IMR-90 (cell line): ENCODE measurements at regions not wholly inside any gene's neighbourhood (a gene's known extent, or its start where the extent isn't known, plus 50 kb on each side); places are given as distances from the start of the nearest gene placed in this dataset.

Source experiments
- ATAC-seq: fragments of 200-7000 bp; cut with Tn5 transposase; 2 replicates; pipeline ENCODE4 v1.9.1; 2020; ENCODE audit warnings: low read depth, mild to moderate bottlenecking, moderate library complexity
- BruUV-seq: library from RNA; stranded (reverse); fragments of 400-500 nt; replicated peaks from 2 replicates; lab custom pipeline; 2021; lab: Mats Ljungman, UMichigan
- CTCF ChIA-PET: fragments of 300-600 bp; formaldehyde crosslinking; extraction: SDS; loops from one replicate; lab custom pipeline; 2021; ENCODE audit warnings: antibody characterized with exemption; lab: Yijun Ruan, JAX
- POLR2A ChIA-PET: fragments of 300-600 bp; sonication (Branson Sonifier 250); formaldehyde crosslinking; loops from one replicate; lab custom pipeline; 2022; ENCODE audit warnings: antibody characterized with exemption; ENCODE audit not compliant: unreplicated experiment; lab: Charles Lee
- DNase-seq: peaks from one replicate; pipeline ENCODE4 v3.0.0; 2013
- H2AFZ ChIP-seq: replicated peaks from 2 replicates; pipeline ENCODE3; 2013; ENCODE audit warnings: low read length, mild to moderate bottlenecking; ENCODE audit not compliant: poor library complexity
- H2AK5ac ChIP-seq: 2 replicates; pipeline ENCODE4 v1.6.1; 2013; ENCODE audit warnings: low read depth, low read length, inconsistent platforms
- H2AK9ac ChIP-seq: replicated peaks from 2 replicates; pipeline ENCODE3; 2013; ENCODE audit warnings: mild to moderate bottlenecking, low read depth, low read length, moderate library complexity; ENCODE audit not compliant: poor library complexity
- H2BK120ac ChIP-seq: 2 replicates; pipeline ENCODE4 v1.6.1; 2013; ENCODE audit warnings: low read depth, low read length, inconsistent platforms
- H2BK15ac ChIP-seq: 3 replicates; pipeline ENCODE4 v1.6.1; 2013; ENCODE audit warnings: low read depth, low read length, inconsistent platforms
- H2BK20ac ChIP-seq: 2 replicates; pipeline ENCODE4 v1.6.1; 2013; ENCODE audit warnings: low read depth, mild to moderate bottlenecking, inconsistent platforms, low read length, moderate library complexity
- H2BK5ac ChIP-seq: 2 replicates; pipeline ENCODE4 v1.6.1; 2013; ENCODE audit warnings: mild to moderate bottlenecking, low read depth, low read length, inconsistent platforms; ENCODE audit not compliant: poor library complexity, severe bottlenecking
- H3K14ac ChIP-seq: replicated peaks from 2 replicates; pipeline ENCODE4 v1.6.1; 2013; ENCODE audit warnings: low read depth, low read length, inconsistent platforms
- H3K18ac ChIP-seq: 2 replicates; pipeline ENCODE4 v1.6.1; 2013; ENCODE audit warnings: low read depth, low read length, control low read depth
- H3K23ac ChIP-seq: 2 replicates; pipeline ENCODE4 v1.6.1; 2013; ENCODE audit warnings: low read depth, low read length, inconsistent platforms
- H3K27ac ChIP-seq: 2 replicates; pipeline ENCODE4 v1.5.1; 2013; ENCODE audit warnings: mild to moderate bottlenecking, control low read depth, low read length; ENCODE audit not compliant: insufficient read depth
- H3K27me3 ChIP-seq: 2 replicates; pipeline ENCODE4 v1.6.1; 2013; ENCODE audit warnings: low read length; ENCODE audit not compliant: control insufficient read depth, insufficient read depth
- H3K36me3 ChIP-seq: 2 replicates; pipeline ENCODE4 v1.6.1; 2013; ENCODE audit warnings: low read length, mixed read lengths; ENCODE audit not compliant: control insufficient read depth, insufficient read depth
- H3K4ac ChIP-seq: 2 replicates; pipeline ENCODE4 v1.6.1; 2013; ENCODE audit warnings: low read depth, low read length, inconsistent platforms
- H3K4me1 ChIP-seq: 2 replicates; pipeline ENCODE4 v1.6.1; 2013; ENCODE audit warnings: low read length, mixed read lengths; ENCODE audit not compliant: control insufficient read depth, insufficient read depth
- H3K4me2 ChIP-seq: 2 replicates; pipeline ENCODE4 v1.6.1; 2013; ENCODE audit warnings: low read depth, mild to moderate bottlenecking, control low read depth, low read length, moderate library complexity
- H3K4me3 ChIP-seq: 2 replicates; pipeline ENCODE4 v1.5.1; 2013; ENCODE audit warnings: low read depth, mild to moderate bottlenecking, control low read depth, low read length, moderate library complexity; ENCODE audit not compliant: insufficient read depth
- H3K56ac ChIP-seq: 2 replicates; pipeline ENCODE4 v1.6.1; 2013; ENCODE audit warnings: low read length, inconsistent platforms; ENCODE audit not compliant: insufficient read depth; ENCODE audit errors: extremely low read depth
- H3K79me1 ChIP-seq, 2 experiments: 2 replicates each; pipeline ENCODE4 v1.6.1; 2013; ENCODE audit warnings: low read length in 2 of 2, inconsistent platforms in 1 of 2, low read depth in 1 of 2
- H3K9ac ChIP-seq: 2 replicates; pipeline ENCODE4 v1.6.1; 2013; ENCODE audit warnings: low read depth, low read length, control low read depth
- H3K9me1 ChIP-seq: 2 replicates; pipeline ENCODE4 v1.6.1; 2013; ENCODE audit warnings: low read length, inconsistent platforms; ENCODE audit not compliant: insufficient read depth
- H3K9me3 ChIP-seq: 2 replicates; pipeline ENCODE4 v1.6.1; 2013; ENCODE audit warnings: low read length; ENCODE audit not compliant: control insufficient read depth, insufficient read depth
- H4K20me1 ChIP-seq: 2 replicates; pipeline ENCODE4 v1.6.1; 2013; ENCODE audit warnings: low read length, inconsistent platforms; ENCODE audit not compliant: insufficient read depth
- H4K5ac ChIP-seq: 2 replicates; pipeline ENCODE4 v1.6.1; 2013; ENCODE audit warnings: mild to moderate bottlenecking, low read depth, low read length, control low read depth
- H4K8ac ChIP-seq, 2 experiments: 2 replicates each; pipeline ENCODE4 v1.6.1; 2013; ENCODE audit warnings: low read depth in 2 of 2, low read length in 2 of 2, control low read depth in 1 of 2, inconsistent platforms in 1 of 2
- H4K91ac ChIP-seq: 2 replicates; pipeline ENCODE4 v1.6.1; 2013; ENCODE audit warnings: low read depth, low read length, inconsistent platforms; ENCODE audit not compliant: insufficient read depth
- BHLHE40 ChIP-seq: fragments of 150-350 bp; IDR thresholded peaks from 2 replicates; pipeline ENCODE4 v1.6.1; 2016; ENCODE audit warnings: mild to moderate bottlenecking, low read depth, low read length
- CEBPB ChIP-seq: IDR thresholded peaks from 2 replicates; pipeline ENCODE4 v1.6.1; 2012; ENCODE audit warnings: low read depth, low read length, improper control_type of control experiment
- CHD1 ChIP-seq: IDR thresholded peaks from 2 replicates; pipeline ENCODE4 v1.6.1; 2012; ENCODE audit warnings: low read depth, low read length, improper control_type of control experiment
- CTCF ChIP-seq: conservative IDR thresholded peaks from 2 replicates; pipeline ENCODE4 v1.5.1; 2012; ENCODE audit warnings: mild to moderate bottlenecking, low read depth, low read length, improper control_type of control experiment
- ELK1 ChIP-seq: fragments of 150-350 bp; IDR thresholded peaks from 2 replicates; pipeline ENCODE4 v1.6.1; 2016; ENCODE audit warnings: low read depth, mild to moderate bottlenecking, low read length, moderate library complexity, borderline replicate concordance
- MAFK ChIP-seq: IDR thresholded peaks from 2 replicates; pipeline ENCODE4 v1.6.1; 2012; ENCODE audit warnings: low read depth, low read length, improper control_type of control experiment
- MAZ ChIP-seq: IDR thresholded peaks from 2 replicates; pipeline ENCODE4 v1.6.1; 2012; ENCODE audit warnings: low read depth, mild to moderate bottlenecking, low read length, improper control_type of control experiment, moderate library complexity, borderline replicate concordance
- MXI1 ChIP-seq: IDR thresholded peaks from 2 replicates; pipeline ENCODE4 v1.6.1; 2012; ENCODE audit warnings: low read depth, mild to moderate bottlenecking, low read length, moderate library complexity, borderline replicate concordance
- NFE2L2 ChIP-seq: fragments of 150-350 bp; IDR thresholded peaks from 2 replicates; pipeline ENCODE4 v1.6.1; 2016; ENCODE audit warnings: low read depth, mild to moderate bottlenecking, low read length
- POLR2A ChIP-seq: IDR thresholded peaks from 2 replicates; pipeline ENCODE4 v1.6.1; 2012; ENCODE audit warnings: mild to moderate bottlenecking, low read depth, low read length
- RCOR1 ChIP-seq: IDR thresholded peaks from 2 replicates; pipeline ENCODE4 v1.6.1; 2012; ENCODE audit warnings: mild to moderate bottlenecking, low read length, improper control_type of control experiment; ENCODE audit not compliant: insufficient replicate concordance
- RFX5 ChIP-seq: IDR thresholded peaks from 2 replicates; pipeline ENCODE4 v1.8.0; 2012; ENCODE audit warnings: low read depth, mild to moderate bottlenecking, low read length, moderate library complexity
- SMC3 ChIP-seq: fragments of 150-350 bp; IDR thresholded peaks from 2 replicates; pipeline ENCODE4 v1.6.1; 2016; ENCODE audit warnings: low read depth, mild to moderate bottlenecking, antibody characterized with exemption, low read length, moderate library complexity
- WGBS, 2 experiments: methylation state at CpG; one replicate each; pipeline versions ENCODE4 v1.1.5 to v1.1.7; 2013; ENCODE audit warnings: missing lambda C conversion rate in 2 of 2; ENCODE audit not compliant: insufficient read length in 1 of 2; ENCODE audit errors: extremely low coverage in 2 of 2; 5-methylcytosine and 5-hydroxymethylcytosine counted together
- dilution Hi-C: fragments of 300-500 bp; cut with HindIII; formaldehyde crosslinking; loops from one replicate; pipeline ENCODE4 v1.14.3; 2018; ENCODE audit warnings: low sequenced_read_pairs; ENCODE audit not compliant: unreplicated experiment
- in situ Hi-C: fragments of 300-500 bp; cut with MboI; formaldehyde crosslinking; loops from 3 replicates; pipeline ENCODE4 v1.14.3; 2019; ENCODE audit warnings: low sequenced_read_pairs, inconsistent platforms, mixed read lengths
- intact Hi-C: fragments of 100-400 bp; cut with micrococcal nuclease; formaldehyde crosslinking; loops from 2 replicates; pipeline ENCODE4 v1.10.0; 2022

GRCh38 chr1:70866542-70867264, 180.9 kb downstream of the PTGER3 start:
- Histone ChIP-seq H3K9me1 (no peaks in the 10 kb centered on the region), H3K79me1 (no peaks in the 10 kb centered on the region), H3K9me3 (peaks cover 13% of the 10 kb centered on the region), H4K8ac (no peak overlapping the region), H2AK9ac (no peak overlapping the region), H3K4me3 (no peak overlapping the region), H3K4me2 (no peak overlapping the region), H2AFZ (no peak overlapping the region), H4K20me1 (no peaks in the 10 kb centered on the region), H3K27ac (no peak overlapping the region), H3K4ac (no peak overlapping the region), H3K4me1 (no peaks in the 10 kb centered on the region), H3K9ac (no peak overlapping the region), H3K27me3 (no peaks in the 10 kb centered on the region), H2AK5ac (no peak overlapping the region), H3K18ac (no peak overlapping the region), H3K36me3 (no peaks in the 10 kb centered on the region), H2BK120ac (no peak overlapping the region), H2BK5ac (no peak overlapping the region), H3K56ac (no peak overlapping the region), H3K14ac (no peak overlapping the region), H4K91ac (no peak overlapping the region), H3K23ac (no peak overlapping the region), H2BK15ac (no peak overlapping the region), H2BK20ac (no peak overlapping the region), H4K5ac (no peak overlapping the region)
- DNase-seq (no peak), ATAC-seq (no peak)
- intact Hi-C loops (no loop called here), dilution Hi-C loops (no loop called here), in situ Hi-C loops (no loop called here)
- WGBS, 2 experiments: 26% methylated on average over 3 of the region's 4 CpGs; no CpG with 5 or more reads in 1 of the 2 experiments
- ChIA-PET CTCF (no interaction called here), POLR2A (interaction anchor here (0.5 kb wide), 1 partner anchor 173 kb away, joined by 15 read pairs; no protein-coding TSS in a partner anchor)
- TF ChIP-seq BHLHE40 (no peak), SMC3 (no peak), RCOR1 (no peak), POLR2A (no peak), CEBPB (no peak), ELK1 (no peak), MAZ (no peak), CTCF (no peak), CHD1 (no peak), MAFK (no peak), NFE2L2 (no peak), RFX5 (no peak), MXI1 (no peak)
- BruUV-seq: no TSS peak
